ENCODE measurements at regions not wholly inside any gene's neighbourhood (a gene's known extent, or its start where the extent isn't known, plus 50 kb on each side); places are given as distances from the start of the nearest gene placed in this dataset.

- TF ChIP-seq EZH2 (IDR thresholded peaks at IDR 0.05; ENCODE audit: borderline replicate concordance, low read depth, low read length, severe bottlenecking) (no peak), POLR2AphosphoS5 (IDR thresholded peaks at IDR 0.05; ENCODE audit: insufficient read depth, low read depth, low read length) (no peak), MYC (IDR thresholded peaks at IDR 0.05; ENCODE audit: low read depth, low read length) (no peak), POLR2A (IDR thresholded peaks at IDR 0.05; ENCODE audit: low read depth, low read length) (no peak), MAX (IDR thresholded peaks at IDR 0.05; ENCODE audit: insufficient read depth, insufficient read length) (no peak)
- TF ChIP-seq, protein P1, sequence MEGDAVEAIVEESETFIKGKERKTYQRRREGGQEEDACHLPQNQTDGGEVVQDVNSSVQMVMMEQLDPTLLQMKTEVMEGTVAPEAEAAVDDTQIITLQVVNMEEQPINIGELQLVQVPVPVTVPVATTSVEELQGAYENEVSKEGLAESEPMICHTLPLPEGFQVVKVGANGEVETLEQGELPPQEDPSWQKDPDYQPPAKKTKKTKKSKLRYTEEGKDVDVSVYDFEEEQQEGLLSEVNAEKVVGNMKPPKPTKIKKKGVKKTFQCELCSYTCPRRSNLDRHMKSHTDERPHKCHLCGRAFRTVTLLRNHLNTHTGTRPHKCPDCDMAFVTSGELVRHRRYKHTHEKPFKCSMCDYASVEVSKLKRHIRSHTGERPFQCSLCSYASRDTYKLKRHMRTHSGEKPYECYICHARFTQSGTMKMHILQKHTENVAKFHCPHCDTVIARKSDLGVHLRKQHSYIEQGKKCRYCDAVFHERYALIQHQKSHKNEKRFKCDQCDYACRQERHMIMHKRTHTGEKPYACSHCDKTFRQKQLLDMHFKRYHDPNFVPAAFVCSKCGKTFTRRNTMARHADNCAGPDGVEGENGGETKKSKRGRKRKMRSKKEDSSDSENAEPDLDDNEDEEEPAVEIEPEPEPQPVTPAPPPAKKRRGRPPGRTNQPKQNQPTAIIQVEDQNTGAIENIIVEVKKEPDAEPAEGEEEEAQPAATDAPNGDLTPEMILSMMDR (IDR thresholded peaks at IDR 0.05; ENCODE audit: extremely low read depth in 1 of 2, insufficient read depth in 1 of 2, low read depth in 1 of 2, low read length in 2 of 2), result no peak
Measured at GRCh38 chr2:198776616-198777406, 680.9 kb downstream of the SATB2 start.
